Liver (tissue), 8 donors: ENCODE measurements at regions not wholly inside any gene's neighbourhood (a gene's known extent, or its start where the extent isn't known, plus 50 kb on each side); places are given as distances from the start of the nearest gene placed in this dataset.

Experiments
- DNase-seq: peaks from one replicate; pipeline ENCODE4 v3.0.0-alpha.2; 2017; ENCODE audit warnings: low spot score
- H3K27ac ChIP-seq, 2 donors: one replicate each; pipeline ENCODE4 v1.7.0; 2013; ENCODE audit warnings: inconsistent platforms in 2 of 2, low read length in 2 of 2, control low read depth in 1 of 2, low read depth in 1 of 2, mild to moderate bottlenecking in 1 of 2
- H3K27me3 ChIP-seq, 4 donors: one replicate each; pipeline versions ENCODE4 v1.6.1 to v1.7.0; 2013; ENCODE audit warnings: low read length in 3 of 4, inconsistent platforms in 1 of 4, mild to moderate bottlenecking in 1 of 4, moderate library complexity in 1 of 4; ENCODE audit not compliant: control insufficient read depth in 4 of 4, insufficient read depth in 4 of 4
- H3K36me3 ChIP-seq, 4 donors: one replicate each; pipeline versions ENCODE4 v1.6.1 to v1.7.0; 2013; ENCODE audit warnings: low read length in 3 of 4, mild to moderate bottlenecking in 3 of 4, low read depth in 1 of 4, moderate library complexity in 1 of 4; ENCODE audit not compliant: control insufficient read depth in 4 of 4, insufficient read depth in 3 of 4
- H3K4me1 ChIP-seq, 4 donors: one replicate each; pipeline versions ENCODE4 v1.6.1 to v1.7.0; 2013; ENCODE audit warnings: low read length in 3 of 4, mild to moderate bottlenecking in 3 of 4, moderate library complexity in 1 of 4; ENCODE audit not compliant: control insufficient read depth in 4 of 4, insufficient read depth in 4 of 4
- H3K4me3 ChIP-seq, 3 donors: one replicate each; pipeline versions ENCODE4 v1.6.1 to v1.7.0; 2013; ENCODE audit warnings: low read length in 3 of 3, control low read depth in 1 of 3, low read depth in 1 of 3, mild to moderate bottlenecking in 1 of 3
- H3K9ac ChIP-seq, 2 donors: one replicate each; pipeline ENCODE4 v1.7.0; 2013; ENCODE audit warnings: low read length in 2 of 2, mild to moderate bottlenecking in 2 of 2, moderate library complexity in 2 of 2, control low read depth in 1 of 2, low read depth in 1 of 2
- H3K9me3 ChIP-seq, 4 donors: one replicate each; pipeline versions ENCODE4 v1.6.1 to v1.7.0; 2013; ENCODE audit warnings: low read length in 3 of 4; ENCODE audit not compliant: control insufficient read depth in 4 of 4
- ATF3 ChIP-seq: IDR thresholded peaks from 2 replicates; pipeline ENCODE4 v1.6.1; 2016; ENCODE audit warnings: antibody characterized with exemption
- CTCF ChIP-seq: fragments of 150-350 bp; IDR thresholded peaks from 2 replicates; pipeline ENCODE4 v1.5.1; 2017; ENCODE audit warnings: improper control_type of control experiment, low read depth, low read length; ENCODE audit not compliant: missing input control
- EGR1 ChIP-seq, 2 donors: IDR thresholded peaks; 2 replicates each; pipeline ENCODE4 v1.6.1; 2016 to 2018; ENCODE audit warnings: antibody characterized with exemption in 2 of 2, low read depth in 2 of 2
- FOXA1 ChIP-seq: IDR thresholded peaks from 2 replicates; pipeline ENCODE4 v1.6.1; 2016; ENCODE audit warnings: antibody characterized with exemption
- FOXA2 ChIP-seq: IDR thresholded peaks from 2 replicates; pipeline ENCODE4 v1.6.1; 2016; ENCODE audit warnings: antibody characterized with exemption
- GABPA ChIP-seq, 2 donors: IDR thresholded peaks in 1 of 2; conservative IDR thresholded peaks in 1 of 2; 2 replicates each; pipeline ENCODE4 v1.6.1; 2016; ENCODE audit warnings: antibody characterized with exemption in 2 of 2, mild to moderate bottlenecking in 1 of 2, moderate library complexity in 1 of 2
- HNF4A ChIP-seq, 2 donors: conservative IDR thresholded peaks; 2 replicates each; pipeline ENCODE4 v1.6.1; 2016; ENCODE audit warnings: antibody characterized with exemption in 2 of 2, mild to moderate bottlenecking in 2 of 2
- HNF4G ChIP-seq: IDR thresholded peaks from 2 replicates; pipeline ENCODE4 v1.6.1; 2016; ENCODE audit warnings: antibody characterized with exemption
- NR2F2 ChIP-seq: IDR thresholded peaks from 2 replicates; pipeline ENCODE4 v1.6.1; 2016; ENCODE audit warnings: antibody characterized with exemption
- RAD21 ChIP-seq, 2 donors: IDR thresholded peaks; 2 replicates each; pipeline ENCODE4 v1.6.1; 2016; ENCODE audit warnings: antibody characterized with exemption in 2 of 2, mild to moderate bottlenecking in 2 of 2
- REST ChIP-seq: IDR thresholded peaks from 2 replicates; pipeline ENCODE4 v1.6.1; 2016; ENCODE audit warnings: antibody characterized with exemption, mild to moderate bottlenecking
- SP1 ChIP-seq: IDR thresholded peaks from 2 replicates; pipeline ENCODE4 v1.6.1; 2018; ENCODE audit warnings: antibody characterized with exemption, mild to moderate bottlenecking
- TAF1 ChIP-seq: conservative IDR thresholded peaks from 2 replicates; pipeline ENCODE4 v1.6.1; 2016; ENCODE audit warnings: antibody characterized with exemption, mild to moderate bottlenecking
- YY1 ChIP-seq: IDR thresholded peaks from 2 replicates; pipeline ENCODE4 v1.6.1; 2016; ENCODE audit warnings: antibody characterized with exemption, mild to moderate bottlenecking
- WGBS: extraction: QIAGEN DNeasy Blood & Tissue Kit; methylation state at CpG from one replicate; pipeline ENCODE4 v1.1.7; 2013; 5-methylcytosine and 5-hydroxymethylcytosine counted together
- donor health status: healthy.
- donor health status: healthy.
- donor health status: healthy.
- donor health status: healthy.
- donor health status: healthy.

GRCh38 chr19:28034936-28035335, 1178.0 kb downstream of the UQCRFS1 start:
- Histone ChIP-seq H3K9me3 (no peaks in the 10 kb centered on the region), H3K27me3 (no peaks in the 10 kb centered on the region), H3K4me3 (no peak overlapping the region), H3K4me1 (no peaks in the 10 kb centered on the region), H3K36me3 (no peaks in the 10 kb centered on the region), H3K27ac (no peak overlapping the region), H3K9ac (no peak overlapping the region)
- TF ChIP-seq HNF4A (conservative IDR thresholded peaks at IDR 0.05) (no peak), RAD21 (IDR thresholded peaks at IDR 0.05) (no peak), GABPA (IDR thresholded peaks at IDR 0.05 in 1 of 2, conservative IDR thresholded peaks at IDR 0.05 in 1 of 2) (no peak), EGR1 (IDR thresholded peaks at IDR 0.05; ENCODE audit: low read depth in 2 of 2) (no peak), TAF1 (no peak), SP1 (no peak), NR2F2 (no peak), FOXA1 (no peak), ATF3 (no peak), FOXA2 (no peak), REST (no peak)
- 42% methylated on average over 5 of the region's 5 CpGs for WGBS
- no peak for DNase-seq

- TF ChIP-seq EGR1 (IDR thresholded peaks at IDR 0.05; ENCODE audit: low read depth in 2 of 2), result no peak
- no peak for TF ChIP-seq TAF1
- no peak for TF ChIP-seq HNF4A (conservative IDR thresholded peaks at IDR 0.05)
- no peak for TF ChIP-seq FOXA2
- TF ChIP-seq YY1, result no peak
- TF ChIP-seq HNF4G, result no peak
- TF ChIP-seq CTCF, result no peak
- 24% methylated on average over 3 of the region's 3 CpGs for WGBS
- Histone ChIP-seq H3K4me1 (no peaks in the 10 kb centered on the region), H3K9ac (no peak overlapping the region), H3K36me3 (no peaks in the 10 kb centered on the region), H3K4me3 (no peak overlapping the region), H3K9me3 (no peaks in the 10 kb centered on the region), H3K27ac (no peak overlapping the region), H3K27me3 (no peaks in the 10 kb centered on the region)
- no peak for DNase-seq
These were observed 1184.0 kb downstream of the UQCRFS1 start for GRCh38 chr19:28028881-28029444.
